NCI-H82 treated with DMSO at 0.1 percent for 48 hours (cell line): ENCODE measurements at regions not wholly inside any gene's neighbourhood (a gene's known extent, or its start where the extent isn't known, plus 50 kb on each side); places are given as distances from the start of the nearest gene placed in this dataset.

ENCODE experiments used
- DNase-seq: peaks from one replicate; lab custom pipeline; 2025; ENCODE audit not compliant: unreplicated experiment; lab: John Stamatoyannopoulos, UW

GRCh38 chr7:131159961-131160361 lies 167.7 kb upstream of the MKLN1 start:
- DNase-seq: no peak

GRCh38 chr7:131161103-131161502 lies 166.6 kb upstream of the MKLN1 start:
- DNase-seq: no peak

- DNase-seq: no peak
These were observed 163.4 kb upstream of the MKLN1 start for GRCh38 chr7:131164025-131164925.

- no peak for DNase-seq
These were observed 161.6 kb upstream of the MKLN1 start for GRCh38 chr7:131166066-131166465.

GRCh38 chr7:131170440-131171271 lies 157.0 kb upstream of the MKLN1 start:
- no peak for DNase-seq

GRCh38 chr7:131173145-131173890 lies 154.4 kb upstream of the MKLN1 start:
- DNase-seq: no peak

GRCh38 chr7:131174391-131174790 lies 153.3 kb upstream of the MKLN1 start:
- no peak for DNase-seq

- no peak for DNase-seq
These were observed 152.8 kb upstream of the MKLN1 start for GRCh38 chr7:131174855-131175254.

GRCh38 chr7:131182446-131183058 lies 145.1 kb upstream of the MKLN1 start:
- DNase-seq: no peak

- DNase-seq: no peak
These were observed 144.6 kb upstream of the MKLN1 start for GRCh38 chr7:131183072-131183471.

- no peak for DNase-seq
These were observed 144.0 kb upstream of the MKLN1 start for GRCh38 chr7:131183611-131184119.

GRCh38 chr7:131186816-131187215 lies 140.9 kb upstream of the MKLN1 start:
- no peak for DNase-seq

- DNase-seq: no peak
These were observed 139.0 kb upstream of the MKLN1 start for GRCh38 chr7:131188367-131189339.

- DNase-seq: no peak
These were observed 138.2 kb upstream of the MKLN1 start for GRCh38 chr7:131189488-131189887.

GRCh38 chr7:131190146-131190545 lies 137.5 kb upstream of the MKLN1 start:
- no peak for DNase-seq

GRCh38 chr7:131190581-131190980 lies 137.1 kb upstream of the MKLN1 start:
- no peak for DNase-seq

- DNase-seq: no peak
These were observed 133.4 kb upstream of the MKLN1 start for GRCh38 chr7:131194070-131194865.

- no peak for DNase-seq
These were observed 130.9 kb upstream of the MKLN1 start for GRCh38 chr7:131196803-131197202.
